Right lobe of liver (tissue), 6 donors: ENCODE measurements at regions not wholly inside any gene's neighbourhood (a gene's known extent, or its start where the extent isn't known, plus 50 kb on each side); places are given as distances from the start of the nearest gene placed in this dataset.

Experiments used
- ATAC-seq, 4 donors: fragments of 200-7000 bp; cut with Tn5 transposase; one replicate each; pipeline ENCODE4 v1.9.1; 2020; ENCODE audit warnings: mild to moderate bottlenecking in 4 of 4, moderate library complexity in 4 of 4
- DNase-seq, 3 donors: peaks; one replicate each; pipeline ENCODE4 v3.0.0-alpha.2; 2020
- H3K27ac ChIP-seq, 3 donors: fragments of 200-600 bp; one replicate each; pipeline ENCODE4 v1.8.0; 2022
- H3K27me3 ChIP-seq, 2 donors: fragments of 200-600 bp; one replicate each; pipeline ENCODE4 v1.8.0; 2022
- H3K36me3 ChIP-seq, 4 donors: fragments of 200-600 bp; sonication (generic) in 1 of 4; one replicate each; pipeline versions ENCODE4 v1.5.1 to v1.8.0; 2017 to 2022; ENCODE audit warnings: control low read depth in 1 of 4
- H3K4me1 ChIP-seq, 4 donors: fragments of 200-600 bp; sonication (generic) in 1 of 4; one replicate each; pipeline versions ENCODE4 v1.5.1 to v1.8.0; 2017 to 2022; ENCODE audit warnings: control low read depth in 1 of 4
- H3K4me3 ChIP-seq, 3 donors: fragments of 200-600 bp; one replicate each; pipeline ENCODE4 v1.8.0; 2022
- H3K9me3 ChIP-seq, 4 donors: fragments of 200-600 bp; sonication (generic) in 1 of 4; one replicate each; pipeline versions ENCODE4 v1.5.1 to v1.8.0; 2017 to 2022; ENCODE audit warnings: control low read depth in 1 of 4
- POLR2A ChIP-seq: fragments of 450-650 bp; IDR thresholded peaks from one replicate; pipeline ENCODE4 v1.6.1; 2017; ENCODE audit warnings: antibody characterized with exemption, mild to moderate bottlenecking
- WGBS: methylation state at CpG from one replicate; pipeline ENCODE4 v1.1.6; 2018; ENCODE audit warnings: low coverage, low lambda C conversion rate; ENCODE audit not compliant: insufficient coverage; ENCODE audit errors: missing lambda C conversion rate; 5-methylcytosine and 5-hydroxymethylcytosine counted together
- intact Hi-C, 2 donors: fragments of 100-400 bp; cut with DNase I; formaldehyde crosslinking; loops; one replicate each; pipeline versions ENCODE4 v1.11.2 to v1.14.1; 2022
- TF ChIP-seq, protein P1 (sequence below), 4 donors: fragments of 200-600 bp in 3 of 4; fragments of 450-650 bp in 1 of 4; IDR thresholded peaks; one replicate each; pipeline versions ENCODE4 v1.5.1 to v1.8.0; 2016 to 2022; ENCODE audit warnings: antibody characterized with exemption in 4 of 4, mild to moderate bottlenecking in 2 of 4
- donor health status: DM: no; HTN: yes; CAD: no.
- donor health status: DM: no; HTN: no; CAD: no.
- donor health status: DM: no; HTN: no; CAD: no.
- donor health status: DM: no; HTN: yes; CAD: no.
- donor health status: DM: no; HTN: yes; CAD: no.

DNA sequence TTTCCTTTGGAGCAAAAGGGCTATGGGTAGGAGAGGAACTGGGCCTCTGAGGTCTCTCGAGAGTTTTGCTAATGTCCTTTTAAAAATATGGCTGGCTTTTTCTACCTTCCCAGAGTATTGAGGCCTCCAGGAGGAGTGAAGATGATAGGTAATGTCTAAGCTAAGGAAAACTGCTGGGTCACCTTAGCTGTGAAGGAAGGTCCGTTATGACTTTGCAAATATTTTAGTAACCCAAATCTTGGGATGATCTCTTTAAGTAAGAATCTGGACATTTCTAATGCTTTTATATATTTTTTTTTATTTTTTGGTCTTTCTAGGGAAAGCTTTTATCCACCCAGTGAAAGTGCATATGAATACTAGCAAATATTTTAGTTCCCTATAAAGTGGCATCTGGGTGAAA lies 60.9 kb upstream of the SYN3 start:
- H3K4me1 ChIP-seq = no peaks in the 10 kb centered on the region
- H3K9me3 ChIP-seq = no peaks in the 10 kb centered on the region
- 71% methylated on average over 2 of the region's 2 CpGs for WGBS
- no peak overlapping the region for H3K27ac ChIP-seq
- no peak overlapping the region for H3K4me3 ChIP-seq
- no peak for ATAC-seq
- TF ChIP-seq, protein P1, sequence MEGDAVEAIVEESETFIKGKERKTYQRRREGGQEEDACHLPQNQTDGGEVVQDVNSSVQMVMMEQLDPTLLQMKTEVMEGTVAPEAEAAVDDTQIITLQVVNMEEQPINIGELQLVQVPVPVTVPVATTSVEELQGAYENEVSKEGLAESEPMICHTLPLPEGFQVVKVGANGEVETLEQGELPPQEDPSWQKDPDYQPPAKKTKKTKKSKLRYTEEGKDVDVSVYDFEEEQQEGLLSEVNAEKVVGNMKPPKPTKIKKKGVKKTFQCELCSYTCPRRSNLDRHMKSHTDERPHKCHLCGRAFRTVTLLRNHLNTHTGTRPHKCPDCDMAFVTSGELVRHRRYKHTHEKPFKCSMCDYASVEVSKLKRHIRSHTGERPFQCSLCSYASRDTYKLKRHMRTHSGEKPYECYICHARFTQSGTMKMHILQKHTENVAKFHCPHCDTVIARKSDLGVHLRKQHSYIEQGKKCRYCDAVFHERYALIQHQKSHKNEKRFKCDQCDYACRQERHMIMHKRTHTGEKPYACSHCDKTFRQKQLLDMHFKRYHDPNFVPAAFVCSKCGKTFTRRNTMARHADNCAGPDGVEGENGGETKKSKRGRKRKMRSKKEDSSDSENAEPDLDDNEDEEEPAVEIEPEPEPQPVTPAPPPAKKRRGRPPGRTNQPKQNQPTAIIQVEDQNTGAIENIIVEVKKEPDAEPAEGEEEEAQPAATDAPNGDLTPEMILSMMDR (IDR thresholded peaks at IDR 0.05) = no peak
- TF ChIP-seq POLR2A = no peak
- H3K27me3 ChIP-seq = no peaks in the 10 kb centered on the region
- no peaks in the 10 kb centered on the region for H3K36me3 ChIP-seq
- intact Hi-C loops = no loop called here
- no peak for DNase-seq

DNA sequence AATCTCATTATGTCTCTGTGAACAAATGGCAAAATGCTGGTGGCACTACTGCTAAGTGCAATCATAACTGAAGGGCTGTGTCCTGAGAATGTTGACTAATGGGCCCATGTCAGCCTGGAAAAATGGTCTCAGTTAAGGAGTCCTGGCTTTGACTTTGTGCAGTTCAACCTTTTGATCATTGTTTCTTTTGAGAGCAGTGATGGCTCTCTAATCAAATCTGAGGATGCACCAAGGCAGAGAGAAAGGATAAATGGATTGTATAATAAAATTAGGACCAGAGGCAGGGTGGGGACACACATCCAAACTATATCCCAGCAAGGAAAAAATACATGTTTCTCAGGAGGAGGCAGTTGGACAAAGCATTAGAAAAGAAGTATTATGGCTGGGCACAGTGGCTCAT lies 59.6 kb upstream of the SYN3 start:
- Histone ChIP-seq H3K4me3 (no peak overlapping the region), H3K36me3 (no peaks in the 10 kb centered on the region), H3K27ac (no peak overlapping the region), H3K4me1 (no peaks in the 10 kb centered on the region), H3K27me3 (no peaks in the 10 kb centered on the region), H3K9me3 (no peaks in the 10 kb centered on the region)
- no peak for ATAC-seq
- no peak for DNase-seq
- no peak for TF ChIP-seq POLR2A
- TF ChIP-seq, protein P1 (IDR thresholded peaks at IDR 0.05) = no peak
- intact Hi-C loops = no loop called here

DNA sequence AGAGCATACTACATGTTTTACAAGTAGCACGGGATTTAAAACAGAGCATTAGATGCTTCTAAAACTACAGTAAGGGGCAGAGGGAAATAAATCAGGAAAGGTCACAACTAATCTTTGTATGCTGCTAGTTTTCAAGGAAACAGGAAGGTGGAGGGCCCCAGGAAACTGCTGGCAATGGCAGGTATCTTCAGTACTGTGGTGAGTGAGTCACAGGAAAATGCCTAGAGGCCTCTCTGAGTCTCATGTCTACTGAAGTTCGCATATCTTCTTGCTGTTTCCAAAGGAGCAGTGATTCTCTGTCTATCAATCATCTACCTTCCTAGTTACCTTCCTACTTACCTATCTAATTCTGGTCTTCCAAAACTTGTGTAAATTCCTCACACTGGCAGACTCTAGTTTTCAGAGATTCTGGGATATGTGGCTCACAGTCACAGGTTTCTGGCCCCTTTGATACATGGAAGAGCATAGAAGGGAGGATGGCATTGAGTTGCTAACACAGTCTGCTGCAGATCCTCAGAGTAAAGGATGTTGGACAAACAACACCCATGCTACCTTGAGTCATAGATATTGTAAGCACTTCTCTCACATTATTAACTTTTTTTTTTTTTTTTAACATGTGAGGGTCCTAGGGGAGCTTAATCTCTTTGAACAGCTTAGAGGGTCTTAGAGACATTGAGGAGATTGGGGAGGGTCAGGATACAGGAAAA lies 58.8 kb upstream of the SYN3 start:
- no peaks in the 10 kb centered on the region for H3K9me3 ChIP-seq
- 47% methylated on average over 2 of the region's 2 CpGs for WGBS
- no peak for TF ChIP-seq POLR2A
- TF ChIP-seq, protein P1 (IDR thresholded peaks at IDR 0.05) = no peak
- H3K27me3 ChIP-seq = no peaks in the 10 kb centered on the region
- no peaks in the 10 kb centered on the region for H3K36me3 ChIP-seq
- DNase-seq = no peak
- no peak overlapping the region for H3K4me3 ChIP-seq
- intact Hi-C loops = no loop called here
- no peak overlapping the region for H3K27ac ChIP-seq
- no peaks in the 10 kb centered on the region for H3K4me1 ChIP-seq
- no peak for ATAC-seq

DNA sequence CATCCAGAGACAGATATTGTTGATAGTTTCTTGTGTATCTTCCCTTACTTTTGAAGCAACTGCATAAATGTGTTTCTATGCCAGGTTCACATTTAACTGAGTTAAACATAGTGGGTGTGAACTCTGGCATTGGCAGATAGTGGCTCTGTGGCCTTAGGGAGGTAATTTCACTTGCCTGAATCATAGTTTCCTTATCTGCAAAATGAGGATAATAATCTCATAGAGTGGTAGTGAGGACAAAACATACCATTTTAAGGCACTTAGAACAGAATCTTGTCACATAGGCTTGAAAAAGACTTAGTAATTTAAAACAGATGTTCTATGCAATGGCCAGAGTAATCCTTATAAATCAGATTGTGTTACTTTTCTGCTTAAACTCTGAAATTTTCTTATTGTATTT lies 56.4 kb upstream of the SYN3 start:
- ATAC-seq = no peak
- Histone ChIP-seq H3K4me1 (no peaks in the 10 kb centered on the region), H3K27ac (no peak overlapping the region), H3K4me3 (no peak overlapping the region), H3K36me3 (no peaks in the 10 kb centered on the region), H3K9me3 (no peaks in the 10 kb centered on the region), H3K27me3 (no peaks in the 10 kb centered on the region)
- TF ChIP-seq POLR2A = no peak
- TF ChIP-seq, protein P1 (IDR thresholded peaks at IDR 0.05) = no peak
- intact Hi-C loops = no loop called here
- DNase-seq = no peak

DNA sequence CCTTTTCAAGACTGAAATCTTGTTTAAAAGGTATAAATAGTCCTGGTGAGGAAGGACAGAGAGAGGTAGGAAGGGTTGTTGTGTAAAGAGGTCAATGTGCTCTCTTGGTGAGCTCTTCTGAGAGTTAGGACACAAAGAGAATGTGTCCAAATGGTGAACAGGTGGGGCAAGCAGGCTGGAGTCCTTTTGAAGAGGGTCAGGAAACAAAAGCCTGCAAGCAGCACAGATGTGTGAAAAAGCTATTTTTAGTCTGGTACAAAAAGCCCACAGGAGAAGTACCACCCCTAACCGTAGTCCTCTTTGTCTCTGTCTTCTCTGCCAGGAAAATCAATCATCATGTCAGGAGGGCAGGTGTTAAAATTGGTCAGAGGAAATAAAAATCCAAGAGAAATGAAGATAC lies 54.4 kb upstream of the SYN3 start:
- Histone ChIP-seq H3K4me1 (no peaks in the 10 kb centered on the region), H3K27ac (no peak overlapping the region), H3K36me3 (no peaks in the 10 kb centered on the region), H3K27me3 (no peaks in the 10 kb centered on the region), H3K4me3 (no peak overlapping the region), H3K9me3 (no peaks in the 10 kb centered on the region)
- intact Hi-C loops = no loop called here
- ATAC-seq (no peak), DNase-seq (no peak)
- WGBS = 22% methylated on average over 1 of the region's 1 CpG
- TF ChIP-seq POLR2A = no peak
- TF ChIP-seq, protein P1 (IDR thresholded peaks at IDR 0.05) = no peak
